Mesendoderm (in vitro differentiated cells): ENCODE measurements at regions not wholly inside any gene's neighbourhood (a gene's known extent, or its start where the extent isn't known, plus 50 kb on each side); places are given as distances from the start of the nearest gene placed in this dataset.

Experiments used
- DNase-seq: peaks from one replicate; pipeline ENCODE4 v3.0.0; 2013
- H2AK5ac ChIP-seq: 2 replicates; pipeline ENCODE4 v1.6.1; 2013; ENCODE audit warnings: low read length, inconsistent platforms
- H2BK120ac ChIP-seq: 2 replicates; pipeline ENCODE4 v1.6.1; 2013; ENCODE audit warnings: low read depth, mild to moderate bottlenecking, low read length, moderate library complexity, mixed read lengths
- H2BK15ac ChIP-seq: replicated peaks from 2 replicates; pipeline ENCODE4 v1.6.1; 2013; ENCODE audit warnings: low read depth, mild to moderate bottlenecking, moderate library complexity
- H2BK5ac ChIP-seq: 2 replicates; pipeline ENCODE4 v1.6.1; 2013; ENCODE audit warnings: low read length, inconsistent platforms
- H3K18ac ChIP-seq: 2 replicates; pipeline ENCODE4 v1.6.1; 2013; ENCODE audit warnings: mild to moderate bottlenecking, low read length, mixed read lengths
- H3K23ac ChIP-seq: one replicate; pipeline ENCODE4 v1.6.1; 2013; ENCODE audit warnings: low read length
- H3K27ac ChIP-seq: 2 replicates; pipeline ENCODE4 v1.5.1; 2013; ENCODE audit warnings: low read depth, mild to moderate bottlenecking, inconsistent platforms, low read length, moderate library complexity
- H3K27me3 ChIP-seq: 2 replicates; pipeline ENCODE4 v1.6.1; 2013; ENCODE audit warnings: low read length, control low read depth, mild to moderate bottlenecking, inconsistent platforms; ENCODE audit not compliant: insufficient read depth, poor library complexity
- H3K36me3 ChIP-seq: 2 replicates; pipeline ENCODE4 v1.6.1; 2013; ENCODE audit warnings: low read length, inconsistent platforms; ENCODE audit not compliant: control insufficient read depth, insufficient read depth
- H3K4ac ChIP-seq: one replicate; pipeline ENCODE4 v1.6.1; 2013; ENCODE audit warnings: low read depth, mild to moderate bottlenecking, low read length, moderate library complexity
- H3K4me1 ChIP-seq: 2 replicates; pipeline ENCODE4 v1.6.1; 2013; ENCODE audit warnings: low read depth, low read length, inconsistent platforms; ENCODE audit not compliant: control insufficient read depth
- H3K4me2 ChIP-seq: 2 replicates; pipeline ENCODE4 v1.6.1; 2013; ENCODE audit warnings: low read length
- H3K4me3 ChIP-seq: 2 replicates; pipeline ENCODE4 v1.5.1; 2013; ENCODE audit warnings: mild to moderate bottlenecking, low read length
- H3K56ac ChIP-seq: one replicate; pipeline ENCODE4 v1.6.1; 2013; ENCODE audit warnings: low read length
- H3K79me1 ChIP-seq: 2 replicates; pipeline ENCODE4 v1.6.1; 2013; ENCODE audit warnings: low read length, inconsistent platforms
- H3K79me2 ChIP-seq: 2 replicates; pipeline ENCODE4 v1.6.1; 2013; ENCODE audit warnings: mild to moderate bottlenecking, low read length; ENCODE audit not compliant: control insufficient read depth, insufficient read depth
- H3K9ac ChIP-seq: 2 replicates; pipeline ENCODE4 v1.6.1; 2013; ENCODE audit warnings: low read length, inconsistent platforms
- H4K5ac ChIP-seq: one replicate; pipeline ENCODE4 v1.6.1; 2013; ENCODE audit warnings: low read length
- H4K8ac ChIP-seq: one replicate; pipeline ENCODE4 v1.6.1; 2013; ENCODE audit warnings: low read depth, mild to moderate bottlenecking, control low read depth, low read length, moderate library complexity
- WGBS: extraction: QIAGEN DNeasy Blood & Tissue Kit; methylation state at CpG from one replicate; pipeline ENCODE4 v1.1.7; 2013; ENCODE audit warnings: low lambda C conversion rate, missing lambda C conversion rate; ENCODE audit not compliant: insufficient coverage; ENCODE audit errors: extremely low coverage; 5-methylcytosine and 5-hydroxymethylcytosine counted together

DNA sequence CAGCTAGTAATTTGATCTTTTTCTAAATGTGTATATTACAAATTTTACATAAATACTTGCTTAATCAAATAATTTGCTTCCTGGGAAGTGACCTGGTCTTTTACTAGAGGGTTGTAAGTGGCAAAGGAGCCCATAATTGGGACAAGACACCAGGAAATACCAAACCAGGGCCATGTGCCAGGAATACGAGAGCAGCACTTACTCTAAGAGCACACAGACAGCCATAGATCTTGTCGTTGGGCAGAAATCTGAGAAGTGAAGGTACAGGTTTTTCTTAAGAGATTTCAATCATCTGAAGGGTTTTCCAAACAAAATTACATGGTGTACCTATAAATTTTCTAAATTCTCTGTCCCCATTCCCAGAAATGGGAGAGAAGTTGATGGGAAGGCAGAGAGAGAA is 179.3 kb downstream of the HINT1 start:
- no peaks in the 10 kb centered on the region for H3K27me3 ChIP-seq
- no peaks in the 10 kb centered on the region for H3K79me2 ChIP-seq
- H2BK120ac ChIP-seq, result no peak overlapping the region
- H3K4ac ChIP-seq, result no peak overlapping the region
- H3K36me3 ChIP-seq, result no peaks in the 10 kb centered on the region
- H2AK5ac ChIP-seq, result no peak overlapping the region
- no peaks in the 10 kb centered on the region for H3K4me1 ChIP-seq
- no peak for DNase-seq
- no peak overlapping the region for H3K56ac ChIP-seq
- H3K18ac ChIP-seq, result no peak overlapping the region
- no peak overlapping the region for H3K9ac ChIP-seq
- no peak overlapping the region for H2BK5ac ChIP-seq
- no peak overlapping the region for H3K4me3 ChIP-seq
- no peaks in the 10 kb centered on the region for H3K79me1 ChIP-seq
- no peak overlapping the region for H3K27ac ChIP-seq
- no CpG with 5 or more reads among the region's 2 CpGs for WGBS
- H3K23ac ChIP-seq, result no peak overlapping the region
- no peak overlapping the region for H3K4me2 ChIP-seq
- no peak overlapping the region for H2BK15ac ChIP-seq
- H4K5ac ChIP-seq, result no peak overlapping the region
- H4K8ac ChIP-seq, result no peak overlapping the region

- Histone ChIP-seq H3K4me3 (no peak overlapping the region), H4K5ac (no peak overlapping the region), H4K8ac (no peak overlapping the region), H3K56ac (no peak overlapping the region), H2BK5ac (no peak overlapping the region), H2AK5ac (no peak overlapping the region), H3K27ac (no peak overlapping the region), H3K4me2 (no peak overlapping the region), H3K79me2 (no peaks in the 10 kb centered on the region), H2BK15ac (no peak overlapping the region), H3K27me3 (no peaks in the 10 kb centered on the region), H3K4ac (no peak overlapping the region), H3K18ac (no peak overlapping the region), H3K79me1 (no peaks in the 10 kb centered on the region), H3K9ac (no peak overlapping the region), H2BK120ac (no peak overlapping the region), H3K36me3 (no peaks in the 10 kb centered on the region), H3K4me1 (no peaks in the 10 kb centered on the region), H3K23ac (no peak overlapping the region)
- WGBS, result no CpG with 5 or more reads among the region's 5 CpGs
- DNase-seq, result no peak
Observed at GRCh38 chr5:130981663-130982062, 183.4 kb downstream of the HINT1 start.

DNA sequence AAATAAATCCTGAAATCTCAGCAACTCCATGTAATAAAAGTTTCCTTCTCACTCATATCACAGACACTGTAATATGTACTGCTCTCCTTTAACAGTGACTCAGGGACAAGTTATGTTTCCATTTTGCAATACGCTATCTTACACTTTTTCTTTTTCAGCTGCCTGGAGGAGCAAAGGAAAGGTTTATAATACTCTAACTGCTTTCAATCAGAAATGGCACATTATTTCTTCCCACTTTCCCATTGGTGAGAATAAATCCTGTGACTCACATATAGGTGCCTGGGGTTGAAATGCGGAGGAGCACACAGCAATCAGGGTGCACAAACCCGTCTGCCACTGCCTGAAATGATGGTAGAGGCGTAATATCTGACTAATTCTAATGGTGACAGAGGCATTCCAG is 186.6 kb downstream of the HINT1 start:
- Histone ChIP-seq H3K4ac (no peak overlapping the region), H2AK5ac (no peak overlapping the region), H4K8ac (no peak overlapping the region), H3K18ac (no peak overlapping the region), H3K23ac (no peak overlapping the region), H3K4me3 (no peak overlapping the region), H4K5ac (no peak overlapping the region), H3K4me2 (no peak overlapping the region), H3K27ac (no peak overlapping the region), H3K36me3 (no peaks in the 10 kb centered on the region), H3K56ac (no peak overlapping the region), H3K79me1 (no peaks in the 10 kb centered on the region), H3K27me3 (no peaks in the 10 kb centered on the region), H3K79me2 (no peaks in the 10 kb centered on the region), H3K4me1 (no peaks in the 10 kb centered on the region), H2BK5ac (no peak overlapping the region), H2BK15ac (no peak overlapping the region), H3K9ac (no peak overlapping the region), H2BK120ac (no peak overlapping the region)
- DNase-seq, result no peak
- WGBS, result no CpG with 5 or more reads among the region's 4 CpGs

- no peak overlapping the region for H3K56ac ChIP-seq
- no peak overlapping the region for H2BK120ac ChIP-seq
- H3K4me3 ChIP-seq, result no peak overlapping the region
- no peaks in the 10 kb centered on the region for H3K4me1 ChIP-seq
- no peak for DNase-seq
- H3K9ac ChIP-seq, result no peak overlapping the region
- no peak overlapping the region for H3K18ac ChIP-seq
- no peak overlapping the region for H4K5ac ChIP-seq
- H3K79me1 ChIP-seq, result no peaks in the 10 kb centered on the region
- H3K27ac ChIP-seq, result no peak overlapping the region
- H2BK15ac ChIP-seq, result no peak overlapping the region
- H3K79me2 ChIP-seq, result no peaks in the 10 kb centered on the region
- no peaks in the 10 kb centered on the region for H3K36me3 ChIP-seq
- no peak overlapping the region for H3K23ac ChIP-seq
- no peak overlapping the region for H2BK5ac ChIP-seq
- no peak overlapping the region for H4K8ac ChIP-seq
- H2AK5ac ChIP-seq, result no peak overlapping the region
- no peak overlapping the region for H3K4me2 ChIP-seq
- no peaks in the 10 kb centered on the region for H3K27me3 ChIP-seq
- H3K4ac ChIP-seq, result no peak overlapping the region
Observed at GRCh38 chr5:130976493-130976892, 188.6 kb downstream of the HINT1 start.

GRCh38 chr5:130975847-130976246 is 189.2 kb downstream of the HINT1 start:
- Histone ChIP-seq H3K79me2 (no peaks in the 10 kb centered on the region), H3K36me3 (no peaks in the 10 kb centered on the region), H3K4ac (no peak overlapping the region), H3K4me2 (no peak overlapping the region), H2BK120ac (no peak overlapping the region), H2AK5ac (no peak overlapping the region), H3K4me1 (no peaks in the 10 kb centered on the region), H3K27me3 (no peaks in the 10 kb centered on the region), H3K56ac (no peak overlapping the region), H3K27ac (no peak overlapping the region), H4K8ac (no peak overlapping the region), H3K18ac (no peak overlapping the region), H3K23ac (no peak overlapping the region), H3K79me1 (no peaks in the 10 kb centered on the region), H3K4me3 (no peak overlapping the region), H3K9ac (no peak overlapping the region), H4K5ac (no peak overlapping the region), H2BK15ac (no peak overlapping the region), H2BK5ac (no peak overlapping the region)
- no CpG with 5 or more reads among the region's 1 CpG for WGBS
- no peak for DNase-seq

DNA sequence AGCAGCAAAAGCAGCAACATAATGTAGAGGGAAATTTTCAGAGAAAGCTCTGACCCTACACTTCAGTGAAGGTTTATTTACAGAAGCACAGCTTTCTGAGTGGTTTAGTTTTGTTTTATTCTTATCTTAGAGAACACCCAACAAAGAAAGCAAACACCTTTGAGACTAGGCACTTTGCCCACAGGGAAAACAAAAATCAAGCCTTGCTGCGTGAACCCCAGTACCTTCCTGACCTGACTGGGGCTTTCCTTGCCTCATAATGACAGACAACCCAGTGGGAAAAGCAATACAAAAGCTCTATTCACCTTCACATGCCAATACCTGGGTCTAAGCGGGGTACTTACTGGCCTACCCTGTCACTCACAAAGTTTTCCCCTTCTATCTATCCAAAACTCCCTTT is 189.8 kb downstream of the HINT1 start:
- H3K4ac ChIP-seq, result no peak overlapping the region
- H3K23ac ChIP-seq, result no peak overlapping the region
- no peak overlapping the region for H3K9ac ChIP-seq
- H3K4me3 ChIP-seq, result no peak overlapping the region
- no peak overlapping the region for H3K56ac ChIP-seq
- H3K79me2 ChIP-seq, result no peaks in the 10 kb centered on the region
- H3K4me1 ChIP-seq, result no peaks in the 10 kb centered on the region
- H3K27me3 ChIP-seq, result no peaks in the 10 kb centered on the region
- no peak overlapping the region for H4K8ac ChIP-seq
- H3K4me2 ChIP-seq, result no peak overlapping the region
- no peak overlapping the region for H2BK15ac ChIP-seq
- no CpG with 5 or more reads among the region's 2 CpGs for WGBS
- H2AK5ac ChIP-seq, result no peak overlapping the region
- DNase-seq, result no peak
- H3K36me3 ChIP-seq, result no peaks in the 10 kb centered on the region
- no peak overlapping the region for H3K18ac ChIP-seq
- no peak overlapping the region for H2BK120ac ChIP-seq
- no peak overlapping the region for H4K5ac ChIP-seq
- H3K27ac ChIP-seq, result no peak overlapping the region
- H2BK5ac ChIP-seq, result no peak overlapping the region
- no peaks in the 10 kb centered on the region for H3K79me1 ChIP-seq
